Mesenchymal stem cell (in vitro differentiated cells and primary cell): ENCODE measurements at regions not wholly inside any gene's neighbourhood (a gene's known extent, or its start where the extent isn't known, plus 50 kb on each side); places are given as distances from the start of the nearest gene placed in this dataset.

Experiments used
- DNase-seq: peaks from one replicate; pipeline ENCODE4 v3.0.0-alpha.2; 2013
- H2AFZ ChIP-seq: one replicate; pipeline ENCODE4 v1.6.1; 2013; ENCODE audit warnings: low read depth, mild to moderate bottlenecking, control low read depth, inconsistent platforms, low read length, moderate library complexity
- H2AK5ac ChIP-seq: 2 replicates; pipeline ENCODE4 v1.6.1; 2013; ENCODE audit warnings: low read length, moderate library complexity, mild to moderate bottlenecking, inconsistent platforms; ENCODE audit not compliant: severe bottlenecking
- H2BK120ac ChIP-seq: one replicate; pipeline ENCODE4 v1.6.1; 2013; ENCODE audit warnings: low read depth, mild to moderate bottlenecking, inconsistent platforms, low read length, moderate library complexity
- H2BK12ac ChIP-seq, 2 experiments: one replicate each; pipeline ENCODE4 v1.6.1; 2013; ENCODE audit warnings: inconsistent platforms in 2 of 2, low read length in 2 of 2, mild to moderate bottlenecking in 2 of 2, moderate library complexity in 2 of 2, control low read depth in 1 of 2
- H2BK15ac ChIP-seq: one replicate; pipeline ENCODE4 v1.6.1; 2013; ENCODE audit warnings: mild to moderate bottlenecking, low read depth, inconsistent platforms; ENCODE audit not compliant: poor library complexity, severe bottlenecking
- H2BK5ac ChIP-seq: 2 replicates; pipeline ENCODE4 v1.6.1; 2013; ENCODE audit warnings: low read depth, mild to moderate bottlenecking, low read length, control low read depth, inconsistent platforms; ENCODE audit not compliant: poor library complexity, severe bottlenecking
- H3K14ac ChIP-seq, 2 experiments: one replicate each; pipeline ENCODE4 v1.6.1; 2013; ENCODE audit warnings: inconsistent platforms in 2 of 2, low read length in 2 of 2, control low read depth in 1 of 2, mild to moderate bottlenecking in 1 of 2, moderate library complexity in 1 of 2
- H3K18ac ChIP-seq, 2 experiments: one replicate each; pipeline ENCODE4 v1.6.1; 2013; ENCODE audit warnings: inconsistent platforms in 2 of 2, low read length in 2 of 2, control low read depth in 1 of 2, low read depth in 1 of 2, mild to moderate bottlenecking in 1 of 2
- H3K23ac ChIP-seq, 2 experiments: one replicate each; pipeline ENCODE4 v1.6.1; 2013; ENCODE audit warnings: inconsistent platforms in 2 of 2, low read length in 2 of 2, mild to moderate bottlenecking in 2 of 2, moderate library complexity in 2 of 2, control low read depth in 1 of 2
- H3K27ac ChIP-seq: 2 replicates; pipeline ENCODE4 v1.5.1; 2013; ENCODE audit warnings: mild to moderate bottlenecking, moderate library complexity, low read length, control low read depth, inconsistent platforms; ENCODE audit not compliant: poor library complexity, severe bottlenecking
- H3K27me3 ChIP-seq, 2 experiments: 2 replicates each; pipeline versions ENCODE4 v1.6.1 to v1.7.0; 2013; ENCODE audit warnings: low read length in 2 of 2, mild to moderate bottlenecking in 2 of 2, moderate library complexity in 2 of 2, control low read depth in 1 of 2, inconsistent platforms in 1 of 2; ENCODE audit not compliant: control insufficient read depth in 1 of 2, insufficient read depth in 1 of 2
- H3K36me3 ChIP-seq, 2 experiments: 2 replicates each; pipeline versions ENCODE4 v1.6.1 to v1.7.0; 2013; ENCODE audit warnings: low read length in 2 of 2, control low read depth in 1 of 2, inconsistent platforms in 1 of 2, low read depth in 1 of 2, mild to moderate bottlenecking in 1 of 2; ENCODE audit not compliant: insufficient read depth in 2 of 2, control insufficient read depth in 1 of 2
- H3K4ac ChIP-seq, 2 experiments: one replicate each; pipeline ENCODE4 v1.6.1; 2013; ENCODE audit warnings: inconsistent platforms in 2 of 2, low read length in 2 of 2, mild to moderate bottlenecking in 2 of 2, moderate library complexity in 2 of 2, control low read depth in 1 of 2, low read depth in 1 of 2
- H3K4me1 ChIP-seq: 2 replicates; pipeline ENCODE4 v1.6.1; 2013; ENCODE audit warnings: low read depth, low read length, control low read depth; ENCODE audit not compliant: control insufficient read depth, insufficient read depth
- H3K4me2 ChIP-seq: 2 replicates; pipeline ENCODE4 v1.6.1; 2013; ENCODE audit warnings: low read length, mild to moderate bottlenecking, inconsistent platforms; ENCODE audit not compliant: poor library complexity, severe bottlenecking
- H3K4me3 ChIP-seq, 2 experiments: 2 replicates each; pipeline versions ENCODE4 v1.5.1 to v1.7.0; 2013; ENCODE audit warnings: low read length in 2 of 2, mild to moderate bottlenecking in 2 of 2, control low read depth in 1 of 2, low read depth in 1 of 2; ENCODE audit not compliant: insufficient read depth in 1 of 2
- H3K79me1 ChIP-seq: replicated peaks from 2 replicates; pipeline ENCODE4 v1.6.1; 2013; ENCODE audit warnings: mild to moderate bottlenecking, control low read depth, low read length, inconsistent platforms; ENCODE audit not compliant: poor library complexity, severe bottlenecking
- H3K9ac ChIP-seq: 2 replicates; pipeline ENCODE4 v1.7.0; 2013; ENCODE audit warnings: mild to moderate bottlenecking, low read length, moderate library complexity
- H3K9me3 ChIP-seq: 2 replicates; pipeline ENCODE4 v1.7.0; 2013; ENCODE audit warnings: mild to moderate bottlenecking, low read length; ENCODE audit not compliant: control insufficient read depth
- H4K8ac ChIP-seq: one replicate; pipeline ENCODE4 v1.6.1; 2013; ENCODE audit warnings: inconsistent platforms, mild to moderate bottlenecking, low read length, moderate library complexity
- H4K91ac ChIP-seq: one replicate; pipeline ENCODE4 v1.6.1; 2013; ENCODE audit warnings: mild to moderate bottlenecking, low read length, inconsistent platforms
- WGBS: methylation state at CpG from one replicate; pipeline ENCODE4 v1.1.7; 2013; ENCODE audit warnings: mixed read lengths; 5-methylcytosine and 5-hydroxymethylcytosine counted together

GRCh38 chr15:91572110-91572509 is 281.4 kb upstream of the SLCO3A1 start:
- no peaks in the 10 kb centered on the region for H3K36me3 ChIP-seq
- H2BK15ac ChIP-seq = no peak overlapping the region
- H3K27me3 ChIP-seq = no peaks in the 10 kb centered on the region
- no peaks in the 10 kb centered on the region for H3K9me3 ChIP-seq
- 75% methylated on average over 4 of the region's 5 CpGs for WGBS
- no peak overlapping the region for H4K8ac ChIP-seq
- no peak overlapping the region for H3K14ac ChIP-seq
- H2AK5ac ChIP-seq = no peak overlapping the region
- H2BK5ac ChIP-seq = no peak overlapping the region
- H3K9ac ChIP-seq = no peak overlapping the region
- no peak overlapping the region for H3K18ac ChIP-seq
- H3K4me2 ChIP-seq = no peak overlapping the region
- no peak overlapping the region for H2AFZ ChIP-seq
- H3K27ac ChIP-seq = no peak overlapping the region
- H4K91ac ChIP-seq = no peak overlapping the region
- DNase-seq = no peak
- no peaks in the 10 kb centered on the region for H3K4me1 ChIP-seq
- H2BK120ac ChIP-seq = no peak overlapping the region
- no peak overlapping the region for H2BK12ac ChIP-seq
- H3K79me1 ChIP-seq = no peaks in the 10 kb centered on the region
- H3K4ac ChIP-seq = no peak overlapping the region
- no peak overlapping the region for H3K23ac ChIP-seq
- H3K4me3 ChIP-seq = no peak overlapping the region

- no peaks in the 10 kb centered on the region for H3K4me1 ChIP-seq
- no peak overlapping the region for H3K4me3 ChIP-seq
- WGBS = 52% methylated on average over 4 of the region's 4 CpGs
- no peak overlapping the region for H3K4me2 ChIP-seq
- no peak overlapping the region for H4K8ac ChIP-seq
- no peaks in the 10 kb centered on the region for H3K36me3 ChIP-seq
- DNase-seq = no peak
- no peaks in the 10 kb centered on the region for H3K27me3 ChIP-seq
- H3K27ac ChIP-seq = no peak overlapping the region
- no peak overlapping the region for H3K23ac ChIP-seq
- H3K14ac ChIP-seq = no peak overlapping the region
- H2BK5ac ChIP-seq = no peak overlapping the region
- H2BK15ac ChIP-seq = no peak overlapping the region
- H3K9me3 ChIP-seq = no peaks in the 10 kb centered on the region
- no peak overlapping the region for H2BK12ac ChIP-seq
- no peak overlapping the region for H2AFZ ChIP-seq
- no peak overlapping the region for H2BK120ac ChIP-seq
- no peak overlapping the region for H2AK5ac ChIP-seq
- H3K9ac ChIP-seq = no peak overlapping the region
- no peaks in the 10 kb centered on the region for H3K79me1 ChIP-seq
- H3K18ac ChIP-seq = no peak overlapping the region
- H4K91ac ChIP-seq = no peak overlapping the region
- no peak overlapping the region for H3K4ac ChIP-seq
Observed at GRCh38 chr15:91576096-91576495, 277.4 kb upstream of the SLCO3A1 start.

GRCh38 chr15:91578511-91578910 is 275.0 kb upstream of the SLCO3A1 start:
- no peak overlapping the region for H3K4ac ChIP-seq

GRCh38 chr15:91584895-91585294 is 268.6 kb upstream of the SLCO3A1 start:
- no peak overlapping the region for H4K8ac ChIP-seq
- no peak overlapping the region for H3K4me2 ChIP-seq
- H4K91ac ChIP-seq = no peak overlapping the region
- H2BK120ac ChIP-seq = no peak overlapping the region
- H3K4ac ChIP-seq = no peak overlapping the region
- H2BK5ac ChIP-seq = no peak overlapping the region
- H2BK12ac ChIP-seq = no peak overlapping the region
- H3K9ac ChIP-seq = no peak overlapping the region
- H2AFZ ChIP-seq = no peak overlapping the region
- no peaks in the 10 kb centered on the region for H3K9me3 ChIP-seq
- no peak overlapping the region for H3K23ac ChIP-seq
- H3K27me3 ChIP-seq = no peaks in the 10 kb centered on the region
- no peak overlapping the region for H3K27ac ChIP-seq
- H3K36me3 ChIP-seq = no peaks in the 10 kb centered on the region
- H2AK5ac ChIP-seq = no peak overlapping the region
- DNase-seq = no peak
- H3K14ac ChIP-seq = no peak overlapping the region
- no peak overlapping the region for H3K18ac ChIP-seq
- H2BK15ac ChIP-seq = no peak overlapping the region
- H3K4me1 ChIP-seq = no peaks in the 10 kb centered on the region
- no peaks in the 10 kb centered on the region for H3K79me1 ChIP-seq
- H3K4me3 ChIP-seq = no peak overlapping the region
- WGBS = 81% methylated on average over 3 of the region's 3 CpGs

More at GRCh38 chr15:91578511-91578910, 275.0 kb upstream of the SLCO3A1 start:
- no peak overlapping the region for H3K4me2 ChIP-seq
- no peak overlapping the region for H3K4me3 ChIP-seq
- H3K9ac ChIP-seq = peak overlapping the region; percentile 40
- H3K18ac ChIP-seq = no peak overlapping the region
- no peak overlapping the region for H3K23ac ChIP-seq
- H3K4me1 ChIP-seq = no peaks in the 10 kb centered on the region
- H3K14ac ChIP-seq = no peak overlapping the region
- H4K8ac ChIP-seq = no peak overlapping the region
- H2BK120ac ChIP-seq = no peak overlapping the region
- H2AFZ ChIP-seq = no peak overlapping the region
- DNase-seq = no peak
- H3K27me3 ChIP-seq = no peaks in the 10 kb centered on the region
- H2AK5ac ChIP-seq = no peak overlapping the region
- H2BK12ac ChIP-seq = no peak overlapping the region
- H2BK5ac ChIP-seq = no peak overlapping the region
- H3K27ac ChIP-seq = no peak overlapping the region
- H3K36me3 ChIP-seq = no peaks in the 10 kb centered on the region
- no peak overlapping the region for H4K91ac ChIP-seq
- H2BK15ac ChIP-seq = no peak overlapping the region
- H3K79me1 ChIP-seq = no peaks in the 10 kb centered on the region
- no peaks in the 10 kb centered on the region for H3K9me3 ChIP-seq
- 61% methylated on average over 6 of the region's 6 CpGs for WGBS
